HG03108 (cell line): ENCODE measurements at regions not wholly inside any gene's neighbourhood (a gene's known extent, or its start where the extent isn't known, plus 50 kb on each side); places are given as distances from the start of the nearest gene placed in this dataset.

Experiments used
- ATAC-seq: cut with Tn5 transposase; IDR thresholded peaks from one replicate; pipeline ENCODE4 v1.9.1; 2021; ENCODE audit warnings: moderate library complexity; ENCODE audit not compliant: unreplicated experiment

GRCh38 chr3:194832346-194833104 is 146.8 kb downstream of the FAM43A start:
- ATAC-seq = no peak

- ATAC-seq = no peak
Measured at GRCh38 chr3:194833114-194833910, 147.6 kb downstream of the FAM43A start.

GRCh38 chr3:194836661-194837060 is 151.0 kb downstream of the FAM43A start:
- no peak for ATAC-seq

GRCh38 chr3:194837457-194838127 is 151.9 kb downstream of the FAM43A start:
- ATAC-seq = no peak

GRCh38 chr3:194838236-194838635 is 152.6 kb downstream of the FAM43A start:
- no peak for ATAC-seq

- ATAC-seq = no peak
Measured at GRCh38 chr3:194840661-194841514, 155.2 kb downstream of the FAM43A start.

- no peak for ATAC-seq
Measured at GRCh38 chr3:194841515-194841841, 155.8 kb downstream of the FAM43A start.

GRCh38 chr3:194843556-194843955 is 157.9 kb downstream of the FAM43A start:
- ATAC-seq = no peak

GRCh38 chr3:194844046-194844445 is 158.4 kb downstream of the FAM43A start:
- ATAC-seq = no peak

GRCh38 chr3:194849166-194849875 is 163.6 kb downstream of the FAM43A start:
- ATAC-seq = no peak

- no peak for ATAC-seq
Measured at GRCh38 chr3:194851254-194851653, 165.6 kb downstream of the FAM43A start.

GRCh38 chr3:194851941-194852340 is 166.3 kb downstream of the FAM43A start:
- no peak for ATAC-seq

GRCh38 chr3:194852345-194852744 is 166.7 kb downstream of the FAM43A start:
- no peak for ATAC-seq

GRCh38 chr3:194852831-194853508 is 167.3 kb downstream of the FAM43A start:
- no peak for ATAC-seq

- ATAC-seq = no peak
Measured at GRCh38 chr3:194854206-194854605, 168.5 kb downstream of the FAM43A start.

GRCh38 chr3:194854659-194855390 is 169.1 kb downstream of the FAM43A start:
- ATAC-seq = no peak

GRCh38 chr3:194856296-194856695 is 170.6 kb downstream of the FAM43A start:
- ATAC-seq = no peak

GRCh38 chr3:194857469-194858113 is 171.9 kb downstream of the FAM43A start:
- ATAC-seq = no peak

- ATAC-seq = no peak
Measured at GRCh38 chr3:194858382-194858781, 172.7 kb downstream of the FAM43A start.
